Osteoblast (primary cell): ENCODE measurements at regions not wholly inside any gene's neighbourhood (a gene's known extent, or its start where the extent isn't known, plus 50 kb on each side); places are given as distances from the start of the nearest gene placed in this dataset.

ENCODE experiments used
- DNase-seq: peaks from one replicate; pipeline ENCODE4 v3.0.0; 2011; ENCODE audit warnings: low spot score, mixed read lengths; ENCODE audit not compliant: insufficient read length; ENCODE audit errors: missing footprints
- H2AFZ ChIP-seq: 2 replicates; pipeline ENCODE4 v1.6.0; 2011; ENCODE audit warnings: mild to moderate bottlenecking, low read length
- H3K27ac ChIP-seq: 2 replicates; pipeline ENCODE4 v1.5.1; 2011; ENCODE audit warnings: mild to moderate bottlenecking, low read depth, low read length, moderate library complexity
- H3K27me3 ChIP-seq: 2 replicates; pipeline ENCODE4 v1.6.0; 2012; ENCODE audit warnings: mild to moderate bottlenecking, control low read depth, inconsistent platforms, low read length, moderate library complexity; ENCODE audit not compliant: insufficient read depth
- H3K36me3 ChIP-seq: 2 replicates; pipeline ENCODE4 v1.5.1; 2011; ENCODE audit warnings: mild to moderate bottlenecking, low read length, control low read depth, moderate library complexity; ENCODE audit not compliant: insufficient read depth
- H3K4me1 ChIP-seq: 2 replicates; pipeline ENCODE4 v1.5.1; 2011; ENCODE audit warnings: mild to moderate bottlenecking, low read length, control low read depth, moderate library complexity; ENCODE audit not compliant: insufficient read depth
- H3K4me2 ChIP-seq: 2 replicates; pipeline ENCODE4 v1.6.0; 2011; ENCODE audit warnings: mild to moderate bottlenecking, low read length; ENCODE audit not compliant: insufficient read depth
- H3K4me3 ChIP-seq: fragments of 200-600 bp; sonication (generic); 3 replicates; pipeline ENCODE4 v1.5.1; 2012; ENCODE audit warnings: mild to moderate bottlenecking, low read length, inconsistent platforms; ENCODE audit not compliant: insufficient read depth
- H3K79me2 ChIP-seq: 2 replicates; pipeline ENCODE4 v1.6.0; 2012; ENCODE audit warnings: mild to moderate bottlenecking, low read length, control low read depth, inconsistent platforms; ENCODE audit not compliant: insufficient read depth
- H3K9me3 ChIP-seq: 2 replicates; pipeline ENCODE4 v1.5.1; 2011; ENCODE audit warnings: low read depth, low read length, control low read depth
- H4K20me1 ChIP-seq: 2 replicates; pipeline ENCODE4 v1.6.0; 2012; ENCODE audit warnings: mild to moderate bottlenecking, low read length, control low read depth; ENCODE audit not compliant: insufficient read depth
- TF ChIP-seq, protein P1 (sequence below): IDR thresholded peaks from 2 replicates; pipeline ENCODE4 v1.5.1; 2011; ENCODE audit warnings: mild to moderate bottlenecking, low read depth, low read length, moderate library complexity; ENCODE audit errors: extremely low read depth

DNA sequence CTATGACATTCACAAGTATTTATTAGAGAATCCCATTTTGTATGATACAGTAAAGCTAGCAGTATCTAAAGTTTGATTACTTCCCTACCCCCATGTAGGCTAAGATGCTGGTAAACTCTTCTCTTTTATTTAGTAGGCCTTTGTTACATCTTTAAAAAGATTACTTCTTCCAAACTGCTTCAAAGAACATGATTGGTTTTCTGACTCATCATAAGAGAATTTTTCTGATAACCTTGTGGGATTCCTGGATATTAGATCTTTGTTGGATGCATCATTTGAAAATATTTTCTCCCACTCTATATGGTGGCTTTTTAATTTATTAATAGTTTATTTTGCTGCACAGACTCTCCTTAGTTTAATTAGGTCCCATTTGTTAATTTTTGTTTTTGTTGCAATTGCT is 898.3 kb upstream of the ADGRB3 start:
- H2AFZ ChIP-seq: no peak overlapping the region
- H3K36me3 ChIP-seq: no peaks in the 10 kb centered on the region
- no peak overlapping the region for H3K27ac ChIP-seq
- no peak overlapping the region for H3K4me3 ChIP-seq
- no peaks in the 10 kb centered on the region for H3K79me2 ChIP-seq
- TF ChIP-seq, protein P1, sequence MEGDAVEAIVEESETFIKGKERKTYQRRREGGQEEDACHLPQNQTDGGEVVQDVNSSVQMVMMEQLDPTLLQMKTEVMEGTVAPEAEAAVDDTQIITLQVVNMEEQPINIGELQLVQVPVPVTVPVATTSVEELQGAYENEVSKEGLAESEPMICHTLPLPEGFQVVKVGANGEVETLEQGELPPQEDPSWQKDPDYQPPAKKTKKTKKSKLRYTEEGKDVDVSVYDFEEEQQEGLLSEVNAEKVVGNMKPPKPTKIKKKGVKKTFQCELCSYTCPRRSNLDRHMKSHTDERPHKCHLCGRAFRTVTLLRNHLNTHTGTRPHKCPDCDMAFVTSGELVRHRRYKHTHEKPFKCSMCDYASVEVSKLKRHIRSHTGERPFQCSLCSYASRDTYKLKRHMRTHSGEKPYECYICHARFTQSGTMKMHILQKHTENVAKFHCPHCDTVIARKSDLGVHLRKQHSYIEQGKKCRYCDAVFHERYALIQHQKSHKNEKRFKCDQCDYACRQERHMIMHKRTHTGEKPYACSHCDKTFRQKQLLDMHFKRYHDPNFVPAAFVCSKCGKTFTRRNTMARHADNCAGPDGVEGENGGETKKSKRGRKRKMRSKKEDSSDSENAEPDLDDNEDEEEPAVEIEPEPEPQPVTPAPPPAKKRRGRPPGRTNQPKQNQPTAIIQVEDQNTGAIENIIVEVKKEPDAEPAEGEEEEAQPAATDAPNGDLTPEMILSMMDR: no peak
- DNase-seq: no peak
- no peaks in the 10 kb centered on the region for H4K20me1 ChIP-seq
- no peaks in the 10 kb centered on the region for H3K27me3 ChIP-seq
- H3K4me2 ChIP-seq: no peak overlapping the region
- no peaks in the 10 kb centered on the region for H3K4me1 ChIP-seq
- no peaks in the 10 kb centered on the region for H3K9me3 ChIP-seq

DNA sequence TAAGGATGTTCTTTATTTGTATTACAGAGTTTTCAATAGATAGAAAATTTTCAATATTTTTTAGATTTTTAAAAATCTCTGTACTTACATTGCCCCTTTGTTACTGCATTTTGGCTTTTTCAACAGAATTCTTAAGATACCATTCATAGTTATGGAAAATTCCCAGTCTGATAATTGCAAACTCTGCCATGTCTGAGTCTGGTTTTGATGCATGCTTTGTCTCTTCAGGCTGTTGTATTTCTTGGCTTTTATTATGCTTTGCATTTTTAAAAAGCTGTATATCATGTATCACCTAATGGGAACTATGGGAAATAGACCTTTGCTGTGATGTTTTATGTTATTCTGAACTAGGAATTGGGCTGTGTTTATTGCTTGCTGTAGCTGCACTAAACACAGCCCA is 898.9 kb upstream of the ADGRB3 start:
- H3K4me3 ChIP-seq: no peak overlapping the region
- H3K36me3 ChIP-seq: no peaks in the 10 kb centered on the region
- no peaks in the 10 kb centered on the region for H3K79me2 ChIP-seq
- H3K27ac ChIP-seq: no peak overlapping the region
- H4K20me1 ChIP-seq: no peaks in the 10 kb centered on the region
- TF ChIP-seq, protein P1: no peak
- H3K9me3 ChIP-seq: no peaks in the 10 kb centered on the region
- no peaks in the 10 kb centered on the region for H3K4me1 ChIP-seq
- H3K27me3 ChIP-seq: no peaks in the 10 kb centered on the region
- no peak for DNase-seq
- no peak overlapping the region for H2AFZ ChIP-seq
- no peak overlapping the region for H3K4me2 ChIP-seq

DNA sequence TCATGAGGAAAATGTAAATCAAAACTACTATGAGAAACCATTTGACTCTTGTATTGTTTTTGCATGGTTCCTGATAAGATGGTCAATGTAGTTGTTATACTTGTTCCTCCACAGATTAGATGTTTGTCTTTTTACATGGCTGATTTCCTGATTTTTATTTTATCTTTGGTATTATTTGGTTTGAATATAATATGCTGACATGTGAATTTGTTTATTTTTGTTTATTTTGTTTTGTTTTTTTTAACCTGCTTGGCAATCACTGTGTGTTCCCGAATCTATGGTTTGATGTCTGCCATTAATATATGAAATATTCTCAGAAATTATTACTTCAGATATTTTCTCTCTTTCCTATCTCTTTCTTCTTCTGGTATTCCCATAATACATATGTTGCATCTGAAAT is 899.5 kb upstream of the ADGRB3 start:
- Histone ChIP-seq H4K20me1 (no peaks in the 10 kb centered on the region), H3K4me2 (no peak overlapping the region), H3K4me3 (no peak overlapping the region), H2AFZ (no peak overlapping the region), H3K27me3 (no peaks in the 10 kb centered on the region), H3K36me3 (no peaks in the 10 kb centered on the region), H3K4me1 (no peaks in the 10 kb centered on the region), H3K27ac (no peak overlapping the region), H3K79me2 (no peaks in the 10 kb centered on the region), H3K9me3 (no peaks in the 10 kb centered on the region)
- TF ChIP-seq, protein P1: no peak
- DNase-seq: no peak

DNA sequence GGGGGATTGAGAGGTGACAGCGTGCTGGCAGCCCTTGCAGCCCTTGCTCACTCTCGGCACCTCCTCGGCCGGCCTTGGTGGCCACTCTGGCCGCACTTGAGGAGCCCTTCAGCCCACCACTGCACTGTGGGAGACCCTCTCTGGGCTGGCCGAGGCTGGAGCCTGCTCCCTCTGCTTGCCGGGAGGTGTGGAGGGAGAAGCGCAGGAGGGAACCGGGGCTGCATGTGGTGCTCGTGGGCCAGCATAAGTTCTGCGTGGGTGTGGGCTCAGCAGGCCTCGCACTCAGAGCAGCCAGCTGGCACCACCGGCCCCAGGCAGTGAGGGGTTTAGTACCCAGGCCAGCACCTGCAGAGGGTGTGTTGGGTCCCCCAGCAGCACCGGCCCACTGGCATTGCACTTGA is 912.2 kb upstream of the ADGRB3 start:
- Histone ChIP-seq H4K20me1 (no peaks in the 10 kb centered on the region), H3K36me3 (no peaks in the 10 kb centered on the region), H3K79me2 (no peaks in the 10 kb centered on the region), H3K4me3 (no peak overlapping the region), H3K27ac (no peak overlapping the region), H3K27me3 (no peaks in the 10 kb centered on the region), H2AFZ (no peak overlapping the region), H3K4me1 (no peaks in the 10 kb centered on the region), H3K9me3 (no peaks in the 10 kb centered on the region), H3K4me2 (no peak overlapping the region)
- TF ChIP-seq, protein P1: no peak
- DNase-seq: no peak
